Superior temporal gyrus (tissue), 1 donor: ENCODE measurements at regions not wholly inside any gene's neighbourhood (a gene's known extent, or its start where the extent isn't known, plus 50 kb on each side); places are given as distances from the start of the nearest gene placed in this dataset.
A peak's percentile ranks its signal among the peaks of the same experiment; 100 is the strongest.

Experiments
- DNase-seq: peaks from one replicate; pipeline ENCODE4 v3.0.0-alpha.2; 2016; ENCODE audit errors: extremely low spot score

- DNase-seq, result no peak
Measured at GRCh38 chr13:32861304-32861703, 154.9 kb upstream of the KL start.

GRCh38 chr13:32863596-32863995 is 152.6 kb upstream of the KL start:
- DNase-seq, result no peak

GRCh38 chr13:32866921-32867320 is 149.3 kb upstream of the KL start:
- DNase-seq, result no peak

GRCh38 chr13:32877491-32877890 is 138.7 kb upstream of the KL start:
- DNase-seq, result no peak

- DNase-seq, result no peak
Measured at GRCh38 chr13:32878163-32878562, 138.1 kb upstream of the KL start.

- DNase-seq, result no peak
Measured at GRCh38 chr13:32880636-32881035, 135.6 kb upstream of the KL start.

GRCh38 chr13:32881074-32881776 is 135.0 kb upstream of the KL start:
- DNase-seq, result peak; percentile 47

- peak; percentile 16 for DNase-seq
Measured at GRCh38 chr13:32881777-32882145, 134.5 kb upstream of the KL start.

- DNase-seq, result peak; percentile 10
Measured at GRCh38 chr13:32882691-32883090, 133.5 kb upstream of the KL start.

GRCh38 chr13:32883474-32883873 is 132.7 kb upstream of the KL start:
- no peak for DNase-seq

GRCh38 chr13:32887617-32888016 is 128.6 kb upstream of the KL start:
- no peak for DNase-seq

- no peak for DNase-seq
Measured at GRCh38 chr13:32889986-32890565, 126.1 kb upstream of the KL start.

- no peak for DNase-seq
Measured at GRCh38 chr13:32893176-32893575, 123.0 kb upstream of the KL start.

GRCh38 chr13:32894589-32895001 is 121.6 kb upstream of the KL start:
- no peak for DNase-seq

GRCh38 chr13:32895296-32895695 is 120.9 kb upstream of the KL start:
- no peak for DNase-seq

- no peak for DNase-seq
Measured at GRCh38 chr13:32897296-32897695, 118.9 kb upstream of the KL start.

- no peak for DNase-seq
Measured at GRCh38 chr13:32902029-32902780, 114.0 kb upstream of the KL start.

GRCh38 chr13:32902874-32903273 is 113.3 kb upstream of the KL start:
- peak; percentile 15 for DNase-seq

- no peak for DNase-seq
Measured at GRCh38 chr13:32903720-32904119, 112.5 kb upstream of the KL start.

GRCh38 chr13:32904266-32904665 is 112.0 kb upstream of the KL start:
- DNase-seq, result peak; percentile 35

GRCh38 chr13:32905063-32905863 is 111.0 kb upstream of the KL start:
- peak; percentile 27 for DNase-seq

- peak; percentile 80 for DNase-seq
Measured at GRCh38 chr13:32905864-32906180, 110.4 kb upstream of the KL start.
